ENCODE measurements at regions not wholly inside any gene's neighbourhood (a gene's known extent, or its start where the extent isn't known, plus 50 kb on each side); places are given as distances from the start of the nearest gene placed in this dataset.

GRCh38 chr1:56216218-56216617 lies 363.1 kb downstream of the PLPP3 start:
- 56 to 67% methylated on average over 1 to 4 of the region's 4 CpGs for WGBS, 2 donors (ENCODE audit: low coverage in 1 of 2)

GRCh38 chr1:56215771-56216170 lies 363.6 kb downstream of the PLPP3 start:
- no peaks in the 10 kb centered on the region for H3K9me3 ChIP-seq
- intact Hi-C loops (cut with DNase I; ENCODE audit: low total_unique reads) = no loop called here
- in situ Hi-C loops (cut with MboI; ENCODE audit: low pct_ligation_motif_present in 1 of 4, low pct_unique_long_range_greater_than_20kb in 1 of 4, low sequenced_read_pairs in 3 of 4) = no loop called here
- TF ChIP-seq, protein P1, sequence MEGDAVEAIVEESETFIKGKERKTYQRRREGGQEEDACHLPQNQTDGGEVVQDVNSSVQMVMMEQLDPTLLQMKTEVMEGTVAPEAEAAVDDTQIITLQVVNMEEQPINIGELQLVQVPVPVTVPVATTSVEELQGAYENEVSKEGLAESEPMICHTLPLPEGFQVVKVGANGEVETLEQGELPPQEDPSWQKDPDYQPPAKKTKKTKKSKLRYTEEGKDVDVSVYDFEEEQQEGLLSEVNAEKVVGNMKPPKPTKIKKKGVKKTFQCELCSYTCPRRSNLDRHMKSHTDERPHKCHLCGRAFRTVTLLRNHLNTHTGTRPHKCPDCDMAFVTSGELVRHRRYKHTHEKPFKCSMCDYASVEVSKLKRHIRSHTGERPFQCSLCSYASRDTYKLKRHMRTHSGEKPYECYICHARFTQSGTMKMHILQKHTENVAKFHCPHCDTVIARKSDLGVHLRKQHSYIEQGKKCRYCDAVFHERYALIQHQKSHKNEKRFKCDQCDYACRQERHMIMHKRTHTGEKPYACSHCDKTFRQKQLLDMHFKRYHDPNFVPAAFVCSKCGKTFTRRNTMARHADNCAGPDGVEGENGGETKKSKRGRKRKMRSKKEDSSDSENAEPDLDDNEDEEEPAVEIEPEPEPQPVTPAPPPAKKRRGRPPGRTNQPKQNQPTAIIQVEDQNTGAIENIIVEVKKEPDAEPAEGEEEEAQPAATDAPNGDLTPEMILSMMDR (IDR thresholded peaks at IDR 0.05) = no peak
- no peak for TF ChIP-seq POLR2AphosphoS5 (IDR thresholded peaks at IDR 0.05)
- no peak for TF ChIP-seq POLR2A (IDR thresholded peaks at IDR 0.05)
- no peak for TF ChIP-seq EP300 (IDR thresholded peaks at IDR 0.05; ENCODE audit: low read depth)
- no peaks in the 10 kb centered on the region for H3K4me1 ChIP-seq
- no peak for DNase-seq
- no peak overlapping the region for H3K4me3 ChIP-seq
- H3K27ac ChIP-seq = no peak overlapping the region
- WGBS, 2 donors (ENCODE audit: low coverage in 1 of 2) = 78% methylated on average over 2 to 4 of the region's 4 CpGs
- H3K36me3 ChIP-seq = no peaks in the 10 kb centered on the region
- H3K27me3 ChIP-seq = no peaks in the 10 kb centered on the region

More at GRCh38 chr1:56216218-56216617, 363.1 kb downstream of the PLPP3 start:
- intact Hi-C loops (cut with DNase I; ENCODE audit: low total_unique reads) = no loop called here
- in situ Hi-C loops (cut with MboI; ENCODE audit: low pct_ligation_motif_present in 1 of 4, low pct_unique_long_range_greater_than_20kb in 1 of 4, low sequenced_read_pairs in 3 of 4) = no loop called here
- no peak overlapping the region for H3K27ac ChIP-seq
- no peak overlapping the region for H3K4me3 ChIP-seq
- no peaks in the 10 kb centered on the region for H3K36me3 ChIP-seq
- H3K27me3 ChIP-seq = no peaks in the 10 kb centered on the region
- DNase-seq = no peak
- TF ChIP-seq, protein P1 (IDR thresholded peaks at IDR 0.05) = no peak
- TF ChIP-seq POLR2AphosphoS5 (IDR thresholded peaks at IDR 0.05) (no peak), EP300 (IDR thresholded peaks at IDR 0.05; ENCODE audit: low read depth) (no peak), POLR2A (IDR thresholded peaks at IDR 0.05) (no peak)
- H3K4me1 ChIP-seq = no peaks in the 10 kb centered on the region
- H3K9me3 ChIP-seq = no peaks in the 10 kb centered on the region

DNA sequence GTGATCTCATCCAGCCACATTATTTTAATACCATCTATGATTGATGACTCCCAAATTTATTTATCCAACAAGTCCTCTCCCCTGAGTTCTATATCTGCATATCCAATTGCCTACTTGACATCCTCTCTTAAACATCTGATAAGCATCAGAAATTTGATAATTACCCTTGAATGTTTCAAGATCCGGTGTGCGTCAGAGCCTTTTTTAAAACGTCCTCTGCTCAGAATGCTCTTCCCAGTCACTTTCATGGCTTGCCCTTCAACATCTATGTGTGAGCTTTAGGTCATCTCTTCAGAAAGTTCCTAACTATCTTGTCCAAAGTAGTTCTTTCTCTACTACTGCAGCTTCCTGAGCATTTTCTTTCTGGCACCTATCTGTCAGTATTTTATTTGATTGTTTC lies 364.3 kb downstream of the PLPP3 start:
- H3K4me3 ChIP-seq = no peak overlapping the region
- no peaks in the 10 kb centered on the region for H3K36me3 ChIP-seq
- H3K27ac ChIP-seq = no peak overlapping the region
- no peaks in the 10 kb centered on the region for H3K4me1 ChIP-seq
- TF ChIP-seq, protein P1 (IDR thresholded peaks at IDR 0.05) = no peak
- no peak for TF ChIP-seq EP300 (IDR thresholded peaks at IDR 0.05; ENCODE audit: low read depth)
- no peak for TF ChIP-seq POLR2AphosphoS5 (IDR thresholded peaks at IDR 0.05)
- TF ChIP-seq POLR2A (IDR thresholded peaks at IDR 0.05) = no peak
- no peaks in the 10 kb centered on the region for H3K27me3 ChIP-seq
- in situ Hi-C loops (cut with MboI; ENCODE audit: low pct_ligation_motif_present in 1 of 4, low pct_unique_long_range_greater_than_20kb in 1 of 4, low sequenced_read_pairs in 3 of 4) = no loop called here
- WGBS, 2 donors (ENCODE audit: low coverage in 1 of 2) = 83 to 92% methylated on average over 2 to 3 of the region's 3 CpGs
- no peak for DNase-seq
- no peaks in the 10 kb centered on the region for H3K9me3 ChIP-seq
- intact Hi-C loops (cut with DNase I; ENCODE audit: low total_unique reads) = no loop called here

- intact Hi-C loops (cut with DNase I; ENCODE audit: low total_unique reads) = no loop called here
- no peaks in the 10 kb centered on the region for H3K9me3 ChIP-seq
- no peak for DNase-seq
- no peaks in the 10 kb centered on the region for H3K36me3 ChIP-seq
- in situ Hi-C loops (cut with MboI; ENCODE audit: low pct_ligation_motif_present in 1 of 4, low pct_unique_long_range_greater_than_20kb in 1 of 4, low sequenced_read_pairs in 3 of 4) = no loop called here
- no peak overlapping the region for H3K27ac ChIP-seq
- TF ChIP-seq, protein P1 (IDR thresholded peaks at IDR 0.05) = no peak
- no peak for TF ChIP-seq EP300 (IDR thresholded peaks at IDR 0.05; ENCODE audit: low read depth)
- no peak for TF ChIP-seq POLR2AphosphoS5 (IDR thresholded peaks at IDR 0.05)
- no peak for TF ChIP-seq POLR2A (IDR thresholded peaks at IDR 0.05)
- H3K4me3 ChIP-seq = no peak overlapping the region
- H3K27me3 ChIP-seq = no peaks in the 10 kb centered on the region
- H3K4me1 ChIP-seq = no peaks in the 10 kb centered on the region
Measured at GRCh38 chr1:56213068-56213467, 366.3 kb downstream of the PLPP3 start.
